H9 (cell line): ENCODE measurements at regions not wholly inside any gene's neighbourhood (a gene's known extent, or its start where the extent isn't known, plus 50 kb on each side); places are given as distances from the start of the nearest gene placed in this dataset.

Experiments
- DNase-seq: peaks from one replicate; pipeline ENCODE4 v3.0.0-alpha.2; 2017
- H2AFZ ChIP-seq: one replicate; pipeline ENCODE4 v1.6.1; 2013; ENCODE audit warnings: mild to moderate bottlenecking, low read length, control low read depth, moderate library complexity
- H2AK5ac ChIP-seq: 2 replicates; pipeline ENCODE4 v1.6.1; 2013; ENCODE audit warnings: low read length, control low read depth, mixed read lengths; ENCODE audit not compliant: insufficient read length
- H2BK120ac ChIP-seq: one replicate; pipeline ENCODE4 v1.6.1; 2013; ENCODE audit warnings: low read depth, mild to moderate bottlenecking, low read length, control low read depth, inconsistent platforms; ENCODE audit not compliant: poor library complexity, severe bottlenecking
- H2BK12ac ChIP-seq: 2 replicates; pipeline ENCODE4 v1.6.1; 2013; ENCODE audit warnings: low read length, control low read depth, mixed read lengths, low read depth; ENCODE audit not compliant: insufficient read length
- H2BK15ac ChIP-seq: 2 replicates; pipeline ENCODE4 v1.6.1; 2013; ENCODE audit warnings: low read depth, low read length, control low read depth
- H2BK20ac ChIP-seq: one replicate; pipeline ENCODE4 v1.6.1; 2013; ENCODE audit warnings: low read depth, mild to moderate bottlenecking, low read length, control low read depth, inconsistent platforms; ENCODE audit not compliant: poor library complexity, severe bottlenecking
- H2BK5ac ChIP-seq: 2 replicates; pipeline ENCODE4 v1.6.1; 2013; ENCODE audit warnings: low read length, control low read depth, mixed read lengths; ENCODE audit not compliant: insufficient read length
- H3K14ac ChIP-seq: 2 replicates; pipeline ENCODE4 v1.6.1; 2013; ENCODE audit warnings: low read length, control low read depth; ENCODE audit not compliant: insufficient read depth
- H3K18ac ChIP-seq: 2 replicates; pipeline ENCODE4 v1.6.1; 2013; ENCODE audit warnings: low read depth, mild to moderate bottlenecking, mixed read lengths, low read length, control low read depth; ENCODE audit not compliant: insufficient read length
- H3K23ac ChIP-seq: 2 replicates; pipeline ENCODE4 v1.6.1; 2013; ENCODE audit warnings: low read length, control low read depth, mixed read lengths, low read depth; ENCODE audit not compliant: insufficient read length
- H3K23me2 ChIP-seq: 2 replicates; pipeline ENCODE4 v1.6.1; 2013; ENCODE audit warnings: low read depth, mild to moderate bottlenecking, mixed read lengths, low read length, control low read depth; ENCODE audit not compliant: insufficient read length, poor library complexity, severe bottlenecking
- H3K27ac ChIP-seq: 2 replicates; pipeline ENCODE4 v1.5.1; 2013; ENCODE audit warnings: low read length, control low read depth, mixed read lengths, low read depth; ENCODE audit not compliant: insufficient read length
- H3K27me3 ChIP-seq: 2 replicates; pipeline ENCODE4 v1.6.1; 2013; ENCODE audit warnings: low read length, control low read depth, inconsistent platforms; ENCODE audit not compliant: insufficient read depth
- H3K4ac ChIP-seq: 2 replicates; pipeline ENCODE4 v1.6.1; 2013; ENCODE audit warnings: low read depth, mild to moderate bottlenecking, control low read depth, inconsistent platforms, low read length, moderate library complexity
- H3K4me1 ChIP-seq: 2 replicates; pipeline ENCODE4 v1.6.1; 2013; ENCODE audit warnings: low read length, control low read depth, inconsistent platforms; ENCODE audit not compliant: insufficient read depth
- H3K4me2 ChIP-seq: 2 replicates; pipeline ENCODE4 v1.6.1; 2013; ENCODE audit warnings: low read length, control low read depth, mixed read lengths; ENCODE audit not compliant: insufficient read length, insufficient read depth
- H3K56ac ChIP-seq: 2 replicates; pipeline ENCODE4 v1.6.1; 2013; ENCODE audit warnings: low read depth, mild to moderate bottlenecking, mixed read lengths, low read length, control low read depth; ENCODE audit not compliant: insufficient read length
- H3K79me1 ChIP-seq: 2 replicates; pipeline ENCODE4 v1.6.1; 2013; ENCODE audit warnings: low read depth, mild to moderate bottlenecking, moderate library complexity, low read length, control low read depth, inconsistent platforms; ENCODE audit not compliant: insufficient read depth, poor library complexity, severe bottlenecking
- H3K79me2 ChIP-seq: 2 replicates; pipeline ENCODE4 v1.6.1; 2013; ENCODE audit warnings: low read length, control low read depth, inconsistent platforms; ENCODE audit not compliant: insufficient read depth
- H3K9ac ChIP-seq: 2 replicates; pipeline ENCODE4 v1.6.1; 2013; ENCODE audit warnings: low read length, control low read depth, mixed read lengths; ENCODE audit not compliant: insufficient read length; ENCODE audit errors: extremely low read depth
- H3K9me3 ChIP-seq: one replicate; pipeline ENCODE4 v1.6.1; 2013; ENCODE audit warnings: low read depth, low read length, inconsistent platforms; ENCODE audit not compliant: control insufficient read depth
- H3T11ph ChIP-seq: one replicate; pipeline ENCODE4 v1.6.1; 2013; ENCODE audit warnings: mild to moderate bottlenecking, low read length, control low read depth, inconsistent platforms
- H4K20me1 ChIP-seq: one replicate; pipeline ENCODE4 v1.6.1; 2013; ENCODE audit not compliant: control insufficient read depth, insufficient read length, insufficient read depth
- H4K5ac ChIP-seq: 2 replicates; pipeline ENCODE4 v1.6.1; 2013; ENCODE audit warnings: low read depth, mild to moderate bottlenecking, mixed read lengths, low read length, control low read depth; ENCODE audit not compliant: insufficient read length
- H4K8ac ChIP-seq: replicated peaks from 2 replicates; pipeline ENCODE4 v1.6.1; 2013; ENCODE audit warnings: low read length, control low read depth, mixed read lengths, low read depth; ENCODE audit not compliant: insufficient read length
- H4K91ac ChIP-seq: 2 replicates; pipeline ENCODE4 v1.6.1; 2013; ENCODE audit warnings: low read depth, mild to moderate bottlenecking, moderate library complexity, mixed read lengths, low read length, control low read depth; ENCODE audit not compliant: insufficient read length
- H3K27ac Mint-ChIP-seq, 3 experiments: 2 replicates in 2 of 3; 3 replicates in 1 of 3; pipeline ENCODE4 v1.8.0; 2020 to 2021; ENCODE audit warnings: mixed read lengths in 3 of 3, mild to moderate bottlenecking in 1 of 3, moderate library complexity in 1 of 3
- H3K27me3 Mint-ChIP-seq: 2 replicates; pipeline ENCODE4 v1.8.0; 2021; ENCODE audit warnings: low read depth, mild to moderate bottlenecking, moderate library complexity, mixed read lengths
- H3K36me3 Mint-ChIP-seq, 3 experiments: 2 replicates in 2 of 3; 3 replicates in 1 of 3; pipeline ENCODE4 v1.8.0; 2020 to 2021; ENCODE audit warnings: low read depth in 3 of 3, mixed read lengths in 3 of 3; ENCODE audit not compliant: insufficient read depth in 1 of 3
- H3K4me1 Mint-ChIP-seq, 2 experiments: 2 replicates each; pipeline ENCODE4 v1.8.0; 2020; ENCODE audit warnings: mixed read lengths in 2 of 2
- H3K4me3 Mint-ChIP-seq, 2 experiments: 2 replicates in 1 of 2; 3 replicates in 1 of 2; pipeline ENCODE4 v1.8.0; 2020 to 2021; ENCODE audit warnings: mild to moderate bottlenecking in 2 of 2, mixed read lengths in 2 of 2, moderate library complexity in 1 of 2
- H3K9me3 Mint-ChIP-seq, 2 experiments: 2 replicates in 1 of 2; 3 replicates in 1 of 2; pipeline ENCODE4 v1.8.0; 2020; ENCODE audit warnings: mild to moderate bottlenecking in 2 of 2, mixed read lengths in 2 of 2, moderate library complexity in 1 of 2
- WGBS: extraction: QIAGEN DNeasy Blood & Tissue Kit; methylation state at CpG from one replicate; pipeline ENCODE4 v1.1.7; 2013; ENCODE audit warnings: missing lambda C conversion rate, low lambda C conversion rate, mixed read lengths; ENCODE audit not compliant: insufficient read length; ENCODE audit errors: extremely low coverage; 5-methylcytosine and 5-hydroxymethylcytosine counted together
- TF ChIP-seq, protein P1 (sequence below): fragments of 200-600 bp; sonication (generic); conservative IDR thresholded peaks from 3 replicates; pipeline ENCODE4 v1.8.0; 2021; ENCODE audit warnings: antibody characterized with exemption, mild to moderate bottlenecking

DNA sequence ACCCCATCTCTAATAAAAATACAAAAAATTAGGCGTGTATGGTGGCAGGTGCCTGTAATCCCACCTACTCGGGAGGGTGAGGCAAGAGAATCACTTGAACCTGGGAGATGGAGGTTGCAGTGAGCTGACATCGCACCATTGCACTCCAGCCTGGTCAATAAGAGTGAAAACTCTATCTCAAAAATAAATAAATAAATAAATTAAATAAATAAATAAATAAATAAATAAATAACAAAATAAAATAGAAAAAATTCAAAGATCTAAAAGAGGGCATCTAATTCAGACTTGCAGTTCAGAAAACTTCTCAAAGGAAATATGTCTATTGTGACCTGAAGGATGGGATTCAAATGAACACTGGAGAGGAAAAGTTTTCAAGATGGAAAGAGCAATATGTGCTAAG is 1085.1 kb downstream of the SORCS3 start:
- WGBS: no CpG with 5 or more reads among the region's 3 CpGs
- Histone ChIP-seq H4K5ac (no peak overlapping the region), H3K9ac (no peak overlapping the region), H4K20me1 (no peaks in the 10 kb centered on the region), H2BK20ac (no peak overlapping the region), H3K4ac (no peak overlapping the region), H2AK5ac (no peak overlapping the region), H3K23me2 (no peaks in the 10 kb centered on the region), H2AFZ (no peak overlapping the region), H3K18ac (no peak overlapping the region), H3K14ac (no peak overlapping the region), H2BK15ac (no peak overlapping the region), H3K23ac (no peak overlapping the region), H3K4me2 (no peak overlapping the region), H3T11ph (no peak overlapping the region), H4K91ac (no peak overlapping the region), H2BK12ac (no peak overlapping the region), H3K79me1 (no peaks in the 10 kb centered on the region), H4K8ac (no peak overlapping the region), H3K27me3 (no peaks in the 10 kb centered on the region), H3K56ac (no peak overlapping the region), H3K4me1 (peaks cover 2% of the 10 kb centered on the region; the same call in 1 of the 2 replicates), H3K79me2 (no peaks in the 10 kb centered on the region), H3K27ac (no peak overlapping the region), H2BK5ac (no peak overlapping the region), H2BK120ac (no peak overlapping the region), H3K9me3 (no peaks in the 10 kb centered on the region)
- H3K4me1 Mint-ChIP-seq: peaks cover 16 to 17% of the 10 kb centered on the region in 2 experiments
- H3K36me3 Mint-ChIP-seq: peaks cover 0 to 6% (median 5%) of the 10 kb centered on the region in 3 experiments; a peak in 5 of 7 replicates
- H3K4me3 Mint-ChIP-seq: no peak overlapping the region
- TF ChIP-seq, protein P1, sequence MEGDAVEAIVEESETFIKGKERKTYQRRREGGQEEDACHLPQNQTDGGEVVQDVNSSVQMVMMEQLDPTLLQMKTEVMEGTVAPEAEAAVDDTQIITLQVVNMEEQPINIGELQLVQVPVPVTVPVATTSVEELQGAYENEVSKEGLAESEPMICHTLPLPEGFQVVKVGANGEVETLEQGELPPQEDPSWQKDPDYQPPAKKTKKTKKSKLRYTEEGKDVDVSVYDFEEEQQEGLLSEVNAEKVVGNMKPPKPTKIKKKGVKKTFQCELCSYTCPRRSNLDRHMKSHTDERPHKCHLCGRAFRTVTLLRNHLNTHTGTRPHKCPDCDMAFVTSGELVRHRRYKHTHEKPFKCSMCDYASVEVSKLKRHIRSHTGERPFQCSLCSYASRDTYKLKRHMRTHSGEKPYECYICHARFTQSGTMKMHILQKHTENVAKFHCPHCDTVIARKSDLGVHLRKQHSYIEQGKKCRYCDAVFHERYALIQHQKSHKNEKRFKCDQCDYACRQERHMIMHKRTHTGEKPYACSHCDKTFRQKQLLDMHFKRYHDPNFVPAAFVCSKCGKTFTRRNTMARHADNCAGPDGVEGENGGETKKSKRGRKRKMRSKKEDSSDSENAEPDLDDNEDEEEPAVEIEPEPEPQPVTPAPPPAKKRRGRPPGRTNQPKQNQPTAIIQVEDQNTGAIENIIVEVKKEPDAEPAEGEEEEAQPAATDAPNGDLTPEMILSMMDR: no peak
- H3K9me3 Mint-ChIP-seq: peaks cover 6 to 7% of the 10 kb centered on the region in 2 experiments; a peak in 4 of 5 replicates
- no peak overlapping the region for H3K27ac Mint-ChIP-seq
- no peak for DNase-seq
- H3K27me3 Mint-ChIP-seq: no peaks in the 10 kb centered on the region
